ENCODE measurements at regions not wholly inside any gene's neighbourhood (a gene's known extent, or its start where the extent isn't known, plus 50 kb on each side); places are given as distances from the start of the nearest gene placed in this dataset.

DNA sequence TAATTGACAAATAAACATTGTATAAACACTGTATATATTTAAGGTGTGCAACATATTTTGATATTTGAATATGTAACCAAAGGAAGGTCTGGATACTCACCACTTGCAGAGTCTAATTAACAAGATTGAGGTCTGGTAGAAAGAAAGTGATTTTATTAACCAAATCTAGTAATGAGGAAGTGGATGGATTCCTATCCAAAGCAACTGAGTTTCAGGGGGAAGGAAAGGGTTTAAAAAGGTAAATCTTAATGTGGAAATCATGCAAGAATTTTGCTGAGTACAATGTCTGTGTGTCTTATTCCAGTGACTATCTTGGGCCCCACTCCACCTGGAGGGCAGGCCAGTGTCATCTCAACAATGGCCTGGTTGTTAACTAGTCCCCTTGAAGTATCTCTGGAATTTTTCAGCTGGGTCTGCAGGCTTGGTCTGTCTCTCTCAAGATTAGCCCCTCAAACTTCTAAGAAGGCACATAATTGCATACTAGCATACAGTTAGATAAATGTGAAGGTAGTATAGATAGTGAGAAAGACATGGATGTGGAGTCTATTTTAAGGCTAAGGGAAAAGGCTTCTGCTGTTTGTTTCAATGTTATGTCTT lies 262.7 kb upstream of the RGS18 start:
- Histone ChIP-seq H3K14ac (ENCODE audit: low read length in 2 of 2) (no peak overlapping the region), H2AFZ (ENCODE audit: low read depth, low read length) (no peak overlapping the region), H3K23ac (ENCODE audit: low read length in 2 of 2) (no peak overlapping the region), H2BK12ac (ENCODE audit: low read length in 2 of 2) (no peak overlapping the region), H3K9me3 (ENCODE audit: control insufficient read depth, low read length) (no peaks in the 10 kb centered on the region), H3K79me1 (replicated peaks; ENCODE audit: low read length, poor library complexity, severe bottlenecking) (no peaks in the 10 kb centered on the region), H3K4me1 (ENCODE audit: control insufficient read depth, insufficient read depth, low read depth, low read length) (no peaks in the 10 kb centered on the region), H3K4me2 (ENCODE audit: low read length, poor library complexity, severe bottlenecking) (no peak overlapping the region), H3K4me3 (ENCODE audit: insufficient read depth in 1 of 2, low read depth in 1 of 2, low read length in 2 of 2) (no peak overlapping the region), H3K9ac (ENCODE audit: low read length) (no peak overlapping the region), H3K4ac (ENCODE audit: low read depth in 1 of 2, low read length in 2 of 2) (no peak overlapping the region), H4K91ac (ENCODE audit: low read length) (no peak overlapping the region), H3K18ac (ENCODE audit: low read depth in 1 of 2, low read length in 2 of 2) (no peak overlapping the region), H2BK120ac (ENCODE audit: low read depth, low read length) (no peak overlapping the region), H3K27ac (ENCODE audit: low read length, poor library complexity, severe bottlenecking) (no peak overlapping the region), H2BK5ac (ENCODE audit: low read depth, low read length, poor library complexity, severe bottlenecking) (no peak overlapping the region), H4K8ac (ENCODE audit: low read length) (no peak overlapping the region), H2AK5ac (ENCODE audit: low read length, severe bottlenecking) (no peak overlapping the region), H3K36me3 (ENCODE audit: control insufficient read depth in 1 of 2, insufficient read depth in 2 of 2, low read depth in 1 of 2, low read length in 2 of 2) (no peaks in the 10 kb centered on the region), H3K27me3 (ENCODE audit: control insufficient read depth in 1 of 2, insufficient read depth in 1 of 2, low read length in 2 of 2) (no peaks in the 10 kb centered on the region), H2BK15ac (ENCODE audit: low read depth, poor library complexity, severe bottlenecking) (no peak overlapping the region)
- DNase-seq = no peak

DNA sequence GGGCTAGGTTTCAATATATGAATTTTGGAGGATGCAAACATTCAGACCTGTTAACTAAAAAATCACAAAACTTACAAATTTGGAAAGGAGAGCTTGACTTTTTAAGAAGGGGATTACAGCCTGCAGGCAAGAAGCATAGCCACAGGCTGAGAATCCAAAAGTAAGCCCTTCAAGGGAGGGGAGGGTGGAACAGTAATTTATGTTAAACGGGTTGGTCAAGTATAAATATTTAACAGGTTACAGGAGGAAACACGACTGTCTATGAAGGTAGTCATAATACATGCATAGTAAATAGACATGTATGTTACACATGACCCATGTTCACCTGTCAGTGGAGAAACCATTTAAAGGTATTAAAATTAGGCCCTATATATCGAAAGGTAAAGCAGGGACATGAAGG lies 261.1 kb upstream of the RGS18 start:
- DNase-seq = no peak
- no peak overlapping the region for H2BK5ac ChIP-seq (ENCODE audit: low read depth, low read length, poor library complexity, severe bottlenecking)
- H2AFZ ChIP-seq (ENCODE audit: low read depth, low read length) = no peak overlapping the region
- H3K23ac ChIP-seq (ENCODE audit: low read length in 2 of 2) = no peak overlapping the region
- no peak overlapping the region for H3K4me2 ChIP-seq (ENCODE audit: low read length, poor library complexity, severe bottlenecking)
- H3K4me1 ChIP-seq (ENCODE audit: control insufficient read depth, insufficient read depth, low read depth, low read length) = no peaks in the 10 kb centered on the region
- H3K4me3 ChIP-seq (ENCODE audit: insufficient read depth in 1 of 2, low read depth in 1 of 2, low read length in 2 of 2) = no peak overlapping the region
- 95% methylated on average over 2 of the region's 3 CpGs for WGBS
- H2BK15ac ChIP-seq (ENCODE audit: low read depth, poor library complexity, severe bottlenecking) = no peak overlapping the region
- H3K4ac ChIP-seq (ENCODE audit: low read depth in 1 of 2, low read length in 2 of 2) = no peak overlapping the region
- no peak overlapping the region for H2BK120ac ChIP-seq (ENCODE audit: low read depth, low read length)
- no peaks in the 10 kb centered on the region for H3K9me3 ChIP-seq (ENCODE audit: control insufficient read depth, low read length)
- H4K91ac ChIP-seq (ENCODE audit: low read length) = no peak overlapping the region
- H3K18ac ChIP-seq (ENCODE audit: low read depth in 1 of 2, low read length in 2 of 2) = no peak overlapping the region
- H3K27me3 ChIP-seq (ENCODE audit: control insufficient read depth in 1 of 2, insufficient read depth in 1 of 2, low read length in 2 of 2) = no peaks in the 10 kb centered on the region
- H2AK5ac ChIP-seq (ENCODE audit: low read length, severe bottlenecking) = no peak overlapping the region
- no peak overlapping the region for H3K9ac ChIP-seq (ENCODE audit: low read length)
- H3K27ac ChIP-seq (ENCODE audit: low read length, poor library complexity, severe bottlenecking) = no peak overlapping the region
- H3K79me1 ChIP-seq (replicated peaks; ENCODE audit: low read length, poor library complexity, severe bottlenecking) = no peaks in the 10 kb centered on the region
- no peaks in the 10 kb centered on the region for H3K36me3 ChIP-seq (ENCODE audit: control insufficient read depth in 1 of 2, insufficient read depth in 2 of 2, low read depth in 1 of 2, low read length in 2 of 2)
- no peak overlapping the region for H3K14ac ChIP-seq (ENCODE audit: low read length in 2 of 2)
- no peak overlapping the region for H2BK12ac ChIP-seq (ENCODE audit: low read length in 2 of 2)
- H4K8ac ChIP-seq (ENCODE audit: low read length) = no peak overlapping the region

DNA sequence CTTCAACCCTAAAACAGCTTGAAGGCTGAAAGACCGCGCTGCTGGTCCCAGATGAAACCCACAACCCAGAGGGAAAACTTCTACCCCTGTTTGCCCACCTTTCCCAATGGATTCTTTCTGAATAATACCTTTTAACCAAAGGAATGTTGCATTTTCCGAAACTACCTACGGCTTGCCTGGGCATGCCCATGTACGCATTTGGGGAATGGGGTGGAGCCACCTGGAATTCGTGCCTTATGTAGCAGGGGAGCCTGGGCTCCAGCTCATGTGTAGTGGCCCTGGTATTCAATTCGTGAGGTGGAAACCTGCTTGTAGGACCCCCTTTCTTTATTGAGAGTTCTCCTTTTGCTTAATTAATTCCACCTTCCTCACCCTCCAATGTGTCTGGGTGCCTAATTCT lies 256.6 kb upstream of the RGS18 start:
- WGBS = 98% methylated on average over 6 of the region's 7 CpGs
- Histone ChIP-seq H2BK120ac (ENCODE audit: low read depth, low read length) (no peak overlapping the region), H4K91ac (ENCODE audit: low read length) (no peak overlapping the region), H2AK5ac (ENCODE audit: low read length, severe bottlenecking) (no peak overlapping the region), H3K23ac (ENCODE audit: low read length in 2 of 2) (no peak overlapping the region), H3K4ac (ENCODE audit: low read depth in 1 of 2, low read length in 2 of 2) (no peak overlapping the region), H3K27ac (ENCODE audit: low read length, poor library complexity, severe bottlenecking) (no peak overlapping the region), H3K9ac (ENCODE audit: low read length) (no peak overlapping the region), H3K9me3 (ENCODE audit: control insufficient read depth, low read length) (no peaks in the 10 kb centered on the region), H2BK12ac (ENCODE audit: low read length in 2 of 2) (no peak overlapping the region), H3K4me3 (ENCODE audit: insufficient read depth in 1 of 2, low read depth in 1 of 2, low read length in 2 of 2) (no peak overlapping the region), H3K14ac (ENCODE audit: low read length in 2 of 2) (no peak overlapping the region), H3K79me1 (replicated peaks; ENCODE audit: low read length, poor library complexity, severe bottlenecking) (no peaks in the 10 kb centered on the region), H3K36me3 (ENCODE audit: control insufficient read depth in 1 of 2, insufficient read depth in 2 of 2, low read depth in 1 of 2, low read length in 2 of 2) (no peaks in the 10 kb centered on the region), H3K4me1 (ENCODE audit: control insufficient read depth, insufficient read depth, low read depth, low read length) (no peaks in the 10 kb centered on the region), H3K27me3 (ENCODE audit: control insufficient read depth in 1 of 2, insufficient read depth in 1 of 2, low read length in 2 of 2) (no peaks in the 10 kb centered on the region), H2AFZ (ENCODE audit: low read depth, low read length) (no peak overlapping the region), H4K8ac (ENCODE audit: low read length) (no peak overlapping the region), H2BK5ac (ENCODE audit: low read depth, low read length, poor library complexity, severe bottlenecking) (no peak overlapping the region), H3K18ac (ENCODE audit: low read depth in 1 of 2, low read length in 2 of 2) (no peak overlapping the region), H3K4me2 (ENCODE audit: low read length, poor library complexity, severe bottlenecking) (no peak overlapping the region), H2BK15ac (ENCODE audit: low read depth, poor library complexity, severe bottlenecking) (no peak overlapping the region)
- DNase-seq = no peak

DNA sequence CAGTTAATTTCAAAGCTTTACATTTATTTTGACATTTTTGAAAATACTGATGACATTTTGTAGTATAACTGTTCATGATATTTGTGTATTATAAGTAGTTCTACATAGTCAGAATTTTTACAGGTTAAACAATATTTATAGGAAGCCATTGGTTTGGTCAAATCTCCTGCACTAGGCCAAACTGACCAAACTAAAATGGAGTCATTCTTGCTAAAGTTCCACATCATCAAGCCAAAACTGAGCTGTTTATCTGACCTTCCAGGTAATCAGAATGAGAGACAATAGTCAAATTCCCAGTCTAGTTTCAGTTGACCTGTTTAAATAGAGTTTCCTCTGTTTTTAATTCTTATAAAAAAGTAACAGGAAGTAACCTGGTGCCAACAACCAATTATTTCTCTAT lies 253.3 kb upstream of the RGS18 start:
- Histone ChIP-seq H4K91ac (ENCODE audit: low read length) (no peak overlapping the region), H3K23ac (ENCODE audit: low read length in 2 of 2) (no peak overlapping the region), H3K18ac (ENCODE audit: low read depth in 1 of 2, low read length in 2 of 2) (no peak overlapping the region), H2AFZ (ENCODE audit: low read depth, low read length) (no peak overlapping the region), H3K4me1 (ENCODE audit: control insufficient read depth, insufficient read depth, low read depth, low read length) (no peaks in the 10 kb centered on the region), H3K27me3 (ENCODE audit: control insufficient read depth in 1 of 2, insufficient read depth in 1 of 2, low read length in 2 of 2) (no peaks in the 10 kb centered on the region), H3K36me3 (ENCODE audit: control insufficient read depth in 1 of 2, insufficient read depth in 2 of 2, low read depth in 1 of 2, low read length in 2 of 2) (no peaks in the 10 kb centered on the region), H3K27ac (ENCODE audit: low read length, poor library complexity, severe bottlenecking) (no peak overlapping the region), H4K8ac (ENCODE audit: low read length) (no peak overlapping the region), H2BK12ac (ENCODE audit: low read length in 2 of 2) (no peak overlapping the region), H3K9ac (ENCODE audit: low read length) (no peak overlapping the region), H2BK5ac (ENCODE audit: low read depth, low read length, poor library complexity, severe bottlenecking) (no peak overlapping the region), H3K14ac (ENCODE audit: low read length in 2 of 2) (no peak overlapping the region), H3K4ac (ENCODE audit: low read depth in 1 of 2, low read length in 2 of 2) (no peak overlapping the region), H2BK15ac (ENCODE audit: low read depth, poor library complexity, severe bottlenecking) (no peak overlapping the region), H3K9me3 (ENCODE audit: control insufficient read depth, low read length) (no peaks in the 10 kb centered on the region), H3K79me1 (replicated peaks; ENCODE audit: low read length, poor library complexity, severe bottlenecking) (no peaks in the 10 kb centered on the region), H2BK120ac (ENCODE audit: low read depth, low read length) (no peak overlapping the region), H3K4me3 (ENCODE audit: insufficient read depth in 1 of 2, low read depth in 1 of 2, low read length in 2 of 2) (no peak overlapping the region), H2AK5ac (ENCODE audit: low read length, severe bottlenecking) (no peak overlapping the region), H3K4me2 (ENCODE audit: low read length, poor library complexity, severe bottlenecking) (no peak overlapping the region)
- no peak for DNase-seq

All from mesenchymal stem cell (in vitro differentiated cells and primary cell).